HCT116 (cell line): ENCODE measurements at regions not wholly inside any gene's neighbourhood (a gene's known extent, or its start where the extent isn't known, plus 50 kb on each side); places are given as distances from the start of the nearest gene placed in this dataset.

Source experiments
- ATAC-seq: fragments of 200-7000 bp; cut with Tn5 transposase; 2 replicates; pipeline ENCODE4 v1.9.1; 2020; ENCODE audit warnings: mild to moderate bottlenecking, moderate library complexity
- BruUV-seq: library from RNA; stranded (reverse); fragments of 400-500 nt; replicated peaks from 2 replicates; lab custom pipeline; 2021; lab: Mats Ljungman, UMichigan
- CTCF ChIA-PET: fragments of 300-600 bp; sonication (Branson Sonifier 250); formaldehyde crosslinking; loops from one replicate; lab custom pipeline; 2021; ENCODE audit warnings: antibody characterized with exemption; lab: Charles Lee
- POLR2A ChIA-PET: fragments of 300-600, 350-600 bp; sonication (Branson Sonifier 250); formaldehyde crosslinking; loops from one replicate; lab custom pipeline; 2021; ENCODE audit warnings: antibody characterized with exemption; lab: Charles Lee
- RAD21 ChIA-PET, 2 experiments: fragments of 300-600 bp; sonication (Branson Sonifier 250); formaldehyde crosslinking; loops; one replicate each; lab custom pipeline; 2023; ENCODE audit warnings: low total read pairs in 2 of 2; ENCODE audit not compliant: uncharacterized antibody in 2 of 2, unreplicated experiment in 2 of 2, low non-redundant PET in 1 of 2; lab: Charles Lee
- DNase-seq: peaks from one replicate; pipeline ENCODE4 v3.0.0-alpha.2; 2010; ENCODE audit warnings: low read depth, low spot score
- H2AFZ ChIP-seq: fragments of 200-600 bp; shearing (Covaris generic), sonication (generic); 2 replicates; pipeline ENCODE4 v1.6.1; 2017; ENCODE audit warnings: low read depth, mixed run types, mixed read lengths, antibody characterized with exemption, low read length; ENCODE audit not compliant: poor library complexity, severe bottlenecking
- H3K27ac ChIP-seq: 2 replicates; pipeline ENCODE4 v1.5.1; 2012; ENCODE audit warnings: low read depth, low read length
- H3K27me3 ChIP-seq: fragments of 200-600 bp; sonication (generic); 2 replicates; pipeline ENCODE4 v1.6.1; 2016; ENCODE audit warnings: mixed run types, low read length, mixed read lengths; ENCODE audit not compliant: insufficient read depth
- H3K36me3 ChIP-seq, 2 experiments: fragments of 200-500 bp in 1 of 2; fragments of 200-600 bp in 1 of 2; sonication (Bioruptor generic) in 1 of 2; sonication (generic) in 1 of 2; 2 replicates each; pipeline versions ENCODE4 v1.5.1 to v1.6.1; 2014 to 2016; ENCODE audit warnings: low read length in 2 of 2, inconsistent platforms in 1 of 2, mixed read lengths in 1 of 2, mixed run types in 1 of 2; ENCODE audit not compliant: insufficient read depth in 2 of 2, control insufficient read depth in 1 of 2
- H3K4me1 ChIP-seq, 2 experiments: fragments of 200-600 bp in 1 of 2; sonication (generic) in 1 of 2; 2 replicates each; pipeline versions ENCODE4 v1.5.1 to v1.6.1; 2012 to 2017; ENCODE audit warnings: low read length in 2 of 2, inconsistent platforms in 1 of 2, mild to moderate bottlenecking in 1 of 2, mixed read lengths in 1 of 2, mixed run types in 1 of 2, moderate library complexity in 1 of 2; ENCODE audit not compliant: insufficient read depth in 2 of 2, control insufficient read depth in 1 of 2
- H3K4me2 ChIP-seq: fragments of 200-600 bp; sonication (generic); 2 replicates; pipeline ENCODE4 v1.6.1; 2017; ENCODE audit warnings: mixed run types, low read length, mixed read lengths
- H3K4me3 ChIP-seq, 2 experiments: fragments of 200-600 bp in 1 of 2; sonication (generic) in 1 of 2; replicated peaks in 1 of 2; 2 replicates each; pipeline ENCODE4 v1.5.1; 2011 to 2016; ENCODE audit warnings: low read length in 2 of 2, control low read depth in 1 of 2, low read depth in 1 of 2, mild to moderate bottlenecking in 1 of 2, mixed read lengths in 1 of 2, mixed run types in 1 of 2
- H3K79me2 ChIP-seq: fragments of 200-600 bp; sonication (generic); 2 replicates; pipeline ENCODE4 v1.6.1; 2017; ENCODE audit warnings: mild to moderate bottlenecking, mixed run types, low read length, moderate library complexity, mixed read lengths; ENCODE audit not compliant: insufficient read depth
- H3K9ac ChIP-seq: fragments of 200-600 bp; sonication (generic); 2 replicates; pipeline ENCODE4 v1.6.1; 2016; ENCODE audit warnings: low read length, mixed read lengths
- H3K9me2 ChIP-seq: fragments of 200-600 bp; sonication (generic), shearing (Covaris generic); 2 replicates; pipeline ENCODE4 v1.6.1; 2017; ENCODE audit warnings: mixed run types, mild to moderate bottlenecking, moderate library complexity; ENCODE audit not compliant: insufficient read depth
- H3K9me3 ChIP-seq, 2 experiments: fragments of 200-500 bp in 1 of 2; fragments of 200-600 bp in 1 of 2; sonication (Bioruptor generic) in 1 of 2; sonication (generic) in 1 of 2; 2 replicates each; pipeline ENCODE4 v1.6.1; 2014 to 2017; ENCODE audit warnings: low read length in 2 of 2, mixed read lengths in 2 of 2, inconsistent platforms in 1 of 2, low read depth in 1 of 2, mild to moderate bottlenecking in 1 of 2, mixed run types in 1 of 2, moderate library complexity in 1 of 2; ENCODE audit not compliant: control insufficient read depth in 1 of 2, insufficient read depth in 1 of 2
- H4K20me1 ChIP-seq: fragments of 200-600 bp; sonication (generic), shearing (Covaris generic); 2 replicates; pipeline ENCODE4 v1.6.1; 2017; ENCODE audit warnings: mixed run types, mild to moderate bottlenecking, moderate library complexity; ENCODE audit not compliant: insufficient read depth
- CBX3 ChIP-seq: IDR thresholded peaks from 2 replicates; pipeline ENCODE4 v1.6.1; 2012; ENCODE audit warnings: low read depth
- CEBPB ChIP-seq: IDR thresholded peaks from 2 replicates; pipeline ENCODE4 v1.6.1; 2012; ENCODE audit warnings: low read depth
- ELF1 ChIP-seq: IDR thresholded peaks from 2 replicates; pipeline ENCODE4 v1.6.1; 2012; ENCODE audit warnings: low read depth, borderline replicate concordance
- EZH2 ChIP-seq: fragments of 200-600 bp; sonication (generic); IDR thresholded peaks from 2 replicates; pipeline ENCODE4 v1.6.1; 2017; ENCODE audit warnings: antibody characterized with exemption, mixed run types
- FOSL1 ChIP-seq: IDR thresholded peaks from 2 replicates; pipeline ENCODE4 v1.6.1; 2012; ENCODE audit warnings: low read depth
- JUND ChIP-seq: IDR thresholded peaks from 2 replicates; pipeline ENCODE4 v1.6.1; 2012
- MAX ChIP-seq: IDR thresholded peaks from 2 replicates; pipeline ENCODE4 v1.6.1; 2012
- POLR2A ChIP-seq: IDR thresholded peaks from 2 replicates; pipeline ENCODE4 v1.7.0; 2011; ENCODE audit warnings: borderline replicate concordance; ENCODE audit not compliant: insufficient read depth, insufficient read length; ENCODE audit errors: extremely low read depth
- SIN3A ChIP-seq: IDR thresholded peaks from 2 replicates; pipeline ENCODE4 v1.6.1; 2012; ENCODE audit warnings: low read depth
- SP1 ChIP-seq: IDR thresholded peaks from 2 replicates; pipeline ENCODE4 v1.6.1; 2012; ENCODE audit warnings: low read depth
- TCF7L2 ChIP-seq: IDR thresholded peaks from 2 replicates; pipeline ENCODE4 v1.7.0; 2011; ENCODE audit warnings: borderline replicate concordance, inconsistent platforms; ENCODE audit not compliant: insufficient read depth, insufficient read length; ENCODE audit errors: extremely low read depth
- ZNF274 ChIP-seq: fragments of 200-500 bp; sonication (Bioruptor generic); IDR thresholded peaks from 2 replicates; pipeline ENCODE4 v1.6.1; 2014; ENCODE audit warnings: mild to moderate bottlenecking, low read depth, low read length, inconsistent platforms
- intact Hi-C: fragments of 100-400 bp; cut with micrococcal nuclease; formaldehyde crosslinking; loops from 2 replicates; pipeline ENCODE4 v1.10.0; 2022
- TF ChIP-seq, protein P1 (sequence below): IDR thresholded peaks from 2 replicates; pipeline ENCODE4 v1.6.1; 2012
- TF ChIP-seq, protein P2 (sequence below): IDR thresholded peaks from 2 replicates; pipeline ENCODE4 v1.6.1; 2011; ENCODE audit warnings: mild to moderate bottlenecking, low read length, moderate library complexity; ENCODE audit not compliant: insufficient replicate concordance; ENCODE audit errors: extremely low read depth

GRCh38 chr5:4542145-4542778 is 597.9 kb upstream of the ADAMTS16 start:
- intact Hi-C loops: no loop called here
- TF ChIP-seq CEBPB (no peak), EZH2 (no peak), SIN3A (no peak), CBX3 (no peak), POLR2A (no peak), ELF1 (no peak), TCF7L2 (no peak), FOSL1 (no peak), SP1 (no peak), MAX (no peak), ZNF274 (no peak), JUND (no peak)
- TF ChIP-seq, protein P1, sequence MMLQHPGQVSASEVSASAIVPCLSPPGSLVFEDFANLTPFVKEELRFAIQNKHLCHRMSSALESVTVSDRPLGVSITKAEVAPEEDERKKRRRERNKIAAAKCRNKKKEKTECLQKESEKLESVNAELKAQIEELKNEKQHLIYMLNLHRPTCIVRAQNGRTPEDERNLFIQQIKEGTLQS: no peak
- TF ChIP-seq, protein P2, sequence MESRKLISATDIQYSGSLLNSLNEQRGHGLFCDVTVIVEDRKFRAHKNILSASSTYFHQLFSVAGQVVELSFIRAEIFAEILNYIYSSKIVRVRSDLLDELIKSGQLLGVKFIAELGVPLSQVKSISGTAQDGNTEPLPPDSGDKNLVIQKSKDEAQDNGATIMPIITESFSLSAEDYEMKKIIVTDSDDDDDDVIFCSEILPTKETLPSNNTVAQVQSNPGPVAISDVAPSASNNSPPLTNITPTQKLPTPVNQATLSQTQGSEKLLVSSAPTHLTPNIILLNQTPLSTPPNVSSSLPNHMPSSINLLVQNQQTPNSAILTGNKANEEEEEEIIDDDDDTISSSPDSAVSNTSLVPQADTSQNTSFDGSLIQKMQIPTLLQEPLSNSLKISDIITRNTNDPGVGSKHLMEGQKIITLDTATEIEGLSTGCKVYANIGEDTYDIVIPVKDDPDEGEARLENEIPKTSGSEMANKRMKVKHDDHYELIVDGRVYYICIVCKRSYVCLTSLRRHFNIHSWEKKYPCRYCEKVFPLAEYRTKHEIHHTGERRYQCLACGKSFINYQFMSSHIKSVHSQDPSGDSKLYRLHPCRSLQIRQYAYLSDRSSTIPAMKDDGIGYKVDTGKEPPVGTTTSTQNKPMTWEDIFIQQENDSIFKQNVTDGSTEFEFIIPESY: no peak
- ATAC-seq: no peak
- POLR2A ChIA-PET: no interaction called here
- no peaks in the 10 kb centered on the region for H3K27me3 ChIP-seq
- H3K9me2 ChIP-seq: no peaks in the 10 kb centered on the region
- no peak overlapping the region for H3K27ac ChIP-seq
- H3K4me2 ChIP-seq: no peak overlapping the region
- H3K9me3 ChIP-seq: peaks cover 10 to 49% of the 10 kb centered on the region in 2 experiments; a peak in 2 of 4 replicates
- no peak overlapping the region for H3K9ac ChIP-seq
- BruUV-seq: no TSS peak
- no peak overlapping the region for H3K4me3 ChIP-seq
- no peaks in the 10 kb centered on the region for H3K36me3 ChIP-seq
- CTCF ChIA-PET: no interaction called here
- no peak overlapping the region for H2AFZ ChIP-seq
- RAD21 ChIA-PET: no interaction called here
- no peaks in the 10 kb centered on the region for H3K4me1 ChIP-seq
- no peaks in the 10 kb centered on the region for H3K79me2 ChIP-seq
- no peak for DNase-seq
- no peaks in the 10 kb centered on the region for H4K20me1 ChIP-seq
